ENCODE measurements at regions not wholly inside any gene's neighbourhood (a gene's known extent, or its start where the extent isn't known, plus 50 kb on each side); places are given as distances from the start of the nearest gene placed in this dataset.

GRCh38 chr2:173557497-173557896, 202.8 kb downstream of the CDCA7 start:
- H3K18ac ChIP-seq (ENCODE audit: insufficient read length, low read depth, low read length), result no peak overlapping the region
- no peak overlapping the region for H2AK5ac ChIP-seq (ENCODE audit: insufficient read length, low read length)
- no peak overlapping the region for H2BK5ac ChIP-seq (ENCODE audit: insufficient read length, low read length)
- H4K91ac ChIP-seq (ENCODE audit: insufficient read length, low read depth, low read length), result no peak overlapping the region
- no peak overlapping the region for H4K8ac ChIP-seq (replicated peaks; ENCODE audit: insufficient read length, low read depth, low read length)
- Mint-ChIP-seq H3K36me3 (ENCODE audit: insufficient read depth in 1 of 3, low read depth in 3 of 3) (peaks cover 0 to 12% (median 0%) of the 10 kb centered on the region in 3 experiments; a peak in 3 of 7 replicates), H3K27me3 (ENCODE audit: low read depth) (no peaks in the 10 kb centered on the region), H3K4me1 (peaks cover 11 to 15% of the 10 kb centered on the region in 2 experiments; a peak in 3 of 4 replicates), H3K4me3 (no peak overlapping the region), H3K9me3 (peaks cover 2 to 9% of the 10 kb centered on the region in 2 experiments; a peak in 4 of 5 replicates), H3K27ac (no peak overlapping the region)
- WGBS (ENCODE audit: extremely low coverage, insufficient read length, low lambda C conversion rate), result no CpG with 5 or more reads among the region's 2 CpGs
- no peak overlapping the region for H3K4me2 ChIP-seq (ENCODE audit: insufficient read depth, insufficient read length, low read length)
- no peak overlapping the region for H3K27ac ChIP-seq (ENCODE audit: insufficient read length, low read depth, low read length)
- TF ChIP-seq CTCF (conservative IDR thresholded peaks at IDR 0.05), result no peak
- H3K56ac ChIP-seq (ENCODE audit: insufficient read length, low read depth, low read length), result no peak overlapping the region
- no peak overlapping the region for H2BK15ac ChIP-seq (ENCODE audit: low read depth, low read length)
- H3K4ac ChIP-seq (ENCODE audit: low read depth, low read length), result no peak overlapping the region
- no peaks in the 10 kb centered on the region for H3K79me1 ChIP-seq (ENCODE audit: insufficient read depth, low read depth, low read length, poor library complexity, severe bottlenecking)
- H2BK120ac ChIP-seq (ENCODE audit: low read depth, low read length, poor library complexity, severe bottlenecking), result no peak overlapping the region
- H3K23ac ChIP-seq (ENCODE audit: insufficient read length, low read depth, low read length), result no peak overlapping the region
- no peak overlapping the region for H3K9ac ChIP-seq (ENCODE audit: extremely low read depth, insufficient read length, low read length)
- H3K14ac ChIP-seq (ENCODE audit: insufficient read depth, low read length), result no peak overlapping the region
- H3T11ph ChIP-seq (ENCODE audit: low read length), result no peak overlapping the region
- H2BK20ac ChIP-seq (ENCODE audit: low read depth, low read length, poor library complexity, severe bottlenecking), result no peak overlapping the region
- DNase-seq, result no peak
- H4K20me1 ChIP-seq (ENCODE audit: control insufficient read depth, insufficient read depth, insufficient read length), result no peaks in the 10 kb centered on the region
- no peaks in the 10 kb centered on the region for H3K79me2 ChIP-seq (ENCODE audit: insufficient read depth, low read length)
- no peak overlapping the region for H4K5ac ChIP-seq (ENCODE audit: insufficient read length, low read depth, low read length)
- H3K23me2 ChIP-seq (ENCODE audit: insufficient read length, low read depth, low read length, poor library complexity, severe bottlenecking), result no peaks in the 10 kb centered on the region
- no peaks in the 10 kb centered on the region for H3K27me3 ChIP-seq (ENCODE audit: insufficient read depth, low read length)
- H3K9me3 ChIP-seq (ENCODE audit: control insufficient read depth, low read depth, low read length), result no peaks in the 10 kb centered on the region
- no peak overlapping the region for H2BK12ac ChIP-seq (ENCODE audit: insufficient read length, low read depth, low read length)
- no peak overlapping the region for H2AFZ ChIP-seq (ENCODE audit: low read length)
- no peaks in the 10 kb centered on the region; the same call in 1 of the 2 replicates for H3K4me1 ChIP-seq (ENCODE audit: insufficient read depth, low read length)
